GM20000 (cell line): ENCODE measurements at regions not wholly inside any gene's neighbourhood (a gene's known extent, or its start where the extent isn't known, plus 50 kb on each side); places are given as distances from the start of the nearest gene placed in this dataset.

ENCODE experiments used
- DNase-seq: peaks from one replicate; pipeline ENCODE4 v3.0.0; 2012; ENCODE audit warnings: low spot score
- TF ChIP-seq, protein P1 (sequence below): IDR thresholded peaks from 2 replicates; pipeline ENCODE4 v1.5.1; 2012; ENCODE audit warnings: mild to moderate bottlenecking, control low read depth; ENCODE audit errors: extremely low read depth, missing control alignments

GRCh38 chr10:110443239-110444003, 54.3 kb upstream of the DUSP5 start:
- TF ChIP-seq, protein P1, sequence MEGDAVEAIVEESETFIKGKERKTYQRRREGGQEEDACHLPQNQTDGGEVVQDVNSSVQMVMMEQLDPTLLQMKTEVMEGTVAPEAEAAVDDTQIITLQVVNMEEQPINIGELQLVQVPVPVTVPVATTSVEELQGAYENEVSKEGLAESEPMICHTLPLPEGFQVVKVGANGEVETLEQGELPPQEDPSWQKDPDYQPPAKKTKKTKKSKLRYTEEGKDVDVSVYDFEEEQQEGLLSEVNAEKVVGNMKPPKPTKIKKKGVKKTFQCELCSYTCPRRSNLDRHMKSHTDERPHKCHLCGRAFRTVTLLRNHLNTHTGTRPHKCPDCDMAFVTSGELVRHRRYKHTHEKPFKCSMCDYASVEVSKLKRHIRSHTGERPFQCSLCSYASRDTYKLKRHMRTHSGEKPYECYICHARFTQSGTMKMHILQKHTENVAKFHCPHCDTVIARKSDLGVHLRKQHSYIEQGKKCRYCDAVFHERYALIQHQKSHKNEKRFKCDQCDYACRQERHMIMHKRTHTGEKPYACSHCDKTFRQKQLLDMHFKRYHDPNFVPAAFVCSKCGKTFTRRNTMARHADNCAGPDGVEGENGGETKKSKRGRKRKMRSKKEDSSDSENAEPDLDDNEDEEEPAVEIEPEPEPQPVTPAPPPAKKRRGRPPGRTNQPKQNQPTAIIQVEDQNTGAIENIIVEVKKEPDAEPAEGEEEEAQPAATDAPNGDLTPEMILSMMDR, result no peak
- no peak for DNase-seq

DNA sequence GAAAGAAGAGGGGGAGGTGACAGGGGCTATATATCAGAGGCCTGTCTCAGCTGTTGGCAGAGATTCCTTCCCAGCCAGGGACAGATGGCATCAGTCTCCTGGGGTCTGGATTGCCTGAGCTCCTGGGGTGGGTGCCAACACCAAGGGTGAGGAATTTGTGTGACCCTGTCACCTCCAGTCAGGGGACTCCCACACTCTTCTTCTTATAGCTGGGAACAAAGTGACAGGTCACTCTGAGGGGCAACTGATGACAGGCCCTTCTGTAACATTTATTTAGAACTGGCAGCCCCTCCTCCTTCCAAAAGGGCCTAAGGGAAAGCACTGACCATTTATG, 53.7 kb upstream of the DUSP5 start:
- TF ChIP-seq, protein P1, result no peak
- no peak for DNase-seq

GRCh38 chr10:110445871-110446270, 51.8 kb upstream of the DUSP5 start:
- TF ChIP-seq, protein P1, result no peak

GRCh38 chr10:110446277-110446676, 51.4 kb upstream of the DUSP5 start:
- TF ChIP-seq, protein P1, result no peak
- DNase-seq, result no peak

More at GRCh38 chr10:110445871-110446270, 51.8 kb upstream of the DUSP5 start:
- DNase-seq, result no peak

- DNase-seq, result no peak
- TF ChIP-seq, protein P1, result no peak
Measured at GRCh38 chr10:110446954-110447608, 50.6 kb upstream of the DUSP5 start.

- TF ChIP-seq, protein P1, result no peak
- DNase-seq, result no peak
Measured at GRCh38 chr10:110447886-110448285, 49.8 kb upstream of the DUSP5 start.
